K562 (cell line): ENCODE measurements at regions not wholly inside any gene's neighbourhood (a gene's known extent, or its start where the extent isn't known, plus 50 kb on each side); places are given as distances from the start of the nearest gene placed in this dataset.

Source experiments
- CBX1 ChIP-seq: sonication (generic); IDR thresholded peaks from 2 replicates; pipeline ENCODE4 v1.6.1; 2016; ENCODE audit warnings: antibody characterized with exemption, low read depth, mild to moderate bottlenecking
- CBX2 ChIP-seq: fragments of 200-600 bp; sonication (generic); IDR thresholded peaks from one replicate; pipeline ENCODE4 v1.6.1; 2012; ENCODE audit warnings: mild to moderate bottlenecking, low read length, inconsistent platforms; ENCODE audit not compliant: insufficient read depth, poor library complexity, severe bottlenecking
- CTBP1 ChIP-seq: fragments of 450-650 bp; IDR thresholded peaks from 2 replicates; pipeline ENCODE4 v1.6.1; 2016; ENCODE audit warnings: borderline replicate concordance
- CXXC5 ChIP-seq: fragments of 250-450 bp; sonication (Bioruptor Pico); IDR thresholded peaks from 2 replicates; pipeline ENCODE4 v1.8.0; 2022; ENCODE audit warnings: inconsistent platforms, mild to moderate bottlenecking, moderate library complexity
- DEAF1 ChIP-seq: fragments of 450-650 bp; formaldehyde crosslinking; IDR thresholded peaks from 2 replicates; pipeline ENCODE4 v1.4.0; 2020; ENCODE audit warnings: mild to moderate bottlenecking, moderate library complexity
- DPF2 ChIP-seq: fragments of 450-650 bp; IDR thresholded peaks from 2 replicates; pipeline ENCODE4 v1.6.1; 2016
- ELF2 ChIP-seq: fragments of 250-450 bp; sonication (Bioruptor Pico); IDR thresholded peaks from 2 replicates; pipeline ENCODE4 v1.5.0; 2021; ENCODE audit warnings: mild to moderate bottlenecking
- GTF2E2 ChIP-seq: fragments of 200-800 bp; sonication (Bioruptor generic); IDR thresholded peaks from 2 replicates; pipeline ENCODE4 v1.6.1; 2016; ENCODE audit warnings: missing genetic modification characterization, missing compliant biosample characterization
- HNRNPLL ChIP-seq: fragments of 200-400 bp; formaldehyde crosslinking; IDR thresholded peaks from 2 replicates; pipeline ENCODE4 v1.6.1; 2017; ENCODE audit warnings: low read length, low read depth, mild to moderate bottlenecking; ENCODE audit not compliant: poor library complexity, severe bottlenecking
- KDM1A ChIP-seq, 2 experiments: fragments of 450-650 bp; IDR thresholded peaks; 2 replicates each; pipeline ENCODE4 v1.6.1; 2016; ENCODE audit warnings: mild to moderate bottlenecking in 2 of 2
- MAZ ChIP-seq, 2 experiments: fragments of 450-650 bp in 1 of 2; sonication (generic) in 1 of 2; formaldehyde crosslinking; IDR thresholded peaks in 1 of 2; conservative IDR thresholded peaks in 1 of 2; 2 replicates each; pipeline versions ENCODE4 v1.4.0 to v1.5.0; 2020; ENCODE audit warnings: mild to moderate bottlenecking in 1 of 2, missing genetic modification reagents in 1 of 2
- PBX2 ChIP-seq, 2 experiments: IDR thresholded peaks in 1 of 2; conservative IDR thresholded peaks in 1 of 2; 2 replicates each; pipeline ENCODE4 v1.6.1; 2016; ENCODE audit warnings: low read depth in 2 of 2, mild to moderate bottlenecking in 1 of 2, missing compliant biosample characterization in 1 of 2, missing genetic modification characterization in 1 of 2, moderate library complexity in 1 of 2
- PKNOX1 ChIP-seq: fragments of 450-650 bp; IDR thresholded peaks from 2 replicates; pipeline ENCODE4 v1.6.1; 2016
- PML ChIP-seq: IDR thresholded peaks from 2 replicates; pipeline ENCODE4 v1.6.1; 2012; ENCODE audit warnings: low read length, inconsistent platforms
- RAD21 ChIP-seq, 2 experiments: fragments of 250-450 bp in 1 of 2; fragments of 450-650 bp in 1 of 2; sonication (Bioruptor Pico) in 1 of 2; formaldehyde crosslinking in 1 of 2; IDR thresholded peaks in 1 of 2; conservative IDR thresholded peaks in 1 of 2; 2 replicates each; pipeline versions ENCODE4 v1.4.0 to v1.8.0; 2020 to 2022; ENCODE audit warnings: mild to moderate bottlenecking in 2 of 2, moderate library complexity in 1 of 2
- RFX1 ChIP-seq: fragments of 450-650 bp; IDR thresholded peaks from 2 replicates; pipeline ENCODE4 v1.6.1; 2016; ENCODE audit warnings: mild to moderate bottlenecking, moderate library complexity
- SIRT6 ChIP-seq: IDR thresholded peaks from one replicate; pipeline ENCODE4 v1.6.1; 2012; ENCODE audit warnings: low read depth, mild to moderate bottlenecking, control low read depth, inconsistent platforms, low read length, moderate library complexity
- ZFX ChIP-seq: sonication (generic); formaldehyde crosslinking; IDR thresholded peaks from 2 replicates; pipeline ENCODE4 v1.8.0; 2022; ENCODE audit warnings: mild to moderate bottlenecking, missing genetic modification reagents, moderate library complexity
- ZNF253 ChIP-seq: fragments of 250-450 bp; sonication (Bioruptor Pico); conservative IDR thresholded peaks from 2 replicates; pipeline ENCODE4 v1.6.1; 2021; ENCODE audit warnings: mild to moderate bottlenecking
- ZNF589 ChIP-seq: fragments of 200-800 bp; sonication (Bioruptor generic); IDR thresholded peaks from 2 replicates; pipeline ENCODE4 v1.6.1; 2016; ENCODE audit warnings: low read depth, missing genetic modification characterization, missing compliant biosample characterization
- ZNF644 ChIP-seq: fragments of 200-800 bp; sonication (Bioruptor generic); IDR thresholded peaks from 2 replicates; pipeline ENCODE4 v1.6.1; 2016; ENCODE audit warnings: low read depth, missing genetic modification characterization, missing compliant biosample characterization
- TF ChIP-seq, protein P1 (sequence below): fragments of 450-650 bp; formaldehyde crosslinking; IDR thresholded peaks from 2 replicates; pipeline ENCODE4 v1.4.0; 2022; ENCODE audit warnings: missing genetic modification characterization

DNA sequence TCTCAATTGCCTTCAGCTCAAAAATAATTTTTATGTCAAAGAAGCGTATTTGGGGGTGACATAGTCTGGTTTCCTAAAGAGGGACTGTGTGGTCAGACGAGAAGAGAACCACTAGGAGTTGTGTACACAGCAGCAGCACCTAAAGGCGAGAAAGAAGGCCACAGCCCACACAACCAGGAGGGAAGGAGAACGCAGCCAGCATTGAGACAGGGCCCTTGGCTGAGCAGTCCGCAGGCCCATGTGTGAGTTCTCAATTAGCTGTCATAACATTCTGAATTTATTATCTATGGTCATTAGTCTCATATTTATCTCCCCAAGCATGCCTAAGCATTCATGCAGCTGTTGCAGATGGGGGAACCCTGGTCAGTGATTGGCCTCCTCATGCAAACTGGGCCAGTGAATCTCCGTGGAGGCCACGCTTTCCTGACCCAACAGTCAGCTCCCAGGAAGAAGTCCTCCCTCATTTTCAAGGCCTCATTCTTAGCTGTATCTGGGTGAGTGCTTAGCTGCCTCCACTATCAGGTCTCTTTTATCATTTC, 81.2 kb upstream of the ATF7IP start (continued):
- TF ChIP-seq ZNF253 (CRISPR knock-in tag): no peak
- peak; percentile 51; the same call in 1 of the 2 replicates for TF ChIP-seq DPF2
- TF ChIP-seq RAD21 (CRISPR knock-in tag; conservative IDR thresholded peaks at IDR 0.05 in 1 of 2, IDR thresholded peaks at IDR 0.05 in 1 of 2): peak; percentile 35 to 48
- TF ChIP-seq, protein P1, sequence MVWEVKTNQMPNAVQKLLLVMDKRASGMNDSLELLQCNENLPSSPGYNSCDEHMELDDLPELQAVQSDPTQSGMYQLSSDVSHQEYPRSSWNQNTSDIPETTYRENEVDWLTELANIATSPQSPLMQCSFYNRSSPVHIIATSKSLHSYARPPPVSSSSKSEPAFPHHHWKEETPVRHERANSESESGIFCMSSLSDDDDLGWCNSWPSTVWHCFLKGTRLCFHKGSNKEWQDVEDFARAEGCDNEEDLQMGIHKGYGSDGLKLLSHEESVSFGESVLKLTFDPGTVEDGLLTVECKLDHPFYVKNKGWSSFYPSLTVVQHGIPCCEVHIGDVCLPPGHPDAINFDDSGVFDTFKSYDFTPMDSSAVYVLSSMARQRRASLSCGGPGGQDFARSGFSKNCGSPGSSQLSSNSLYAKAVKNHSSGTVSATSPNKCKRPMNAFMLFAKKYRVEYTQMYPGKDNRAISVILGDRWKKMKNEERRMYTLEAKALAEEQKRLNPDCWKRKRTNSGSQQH (CRISPR knock-in tag): no peak
- TF ChIP-seq KDM1A (IDR thresholded peaks at IDR 0.05): peak; percentile 9 to 22; a peak in 1 of 4 replicates
- TF ChIP-seq ZNF589: peak; percentile 75
- peak; percentile 74 for TF ChIP-seq PKNOX1
- TF ChIP-seq ZNF644: 0 out of 2 replicates have a peak, but pooled peaks have one; percentile 61
- TF ChIP-seq GTF2E2: no peak
- no peak for TF ChIP-seq ELF2 (CRISPR knock-in tag)
- peak; percentile 26; the same call in 1 of the 2 replicates for TF ChIP-seq CTBP1
- no peak for TF ChIP-seq SIRT6
- TF ChIP-seq RFX1: no peak
- no peak for TF ChIP-seq PBX2 (CRISPR knock-in tag; IDR thresholded peaks at IDR 0.05; ENCODE audit: low read depth)
- peak; percentile 88 for TF ChIP-seq PBX2 (tag; conservative IDR thresholded peaks at IDR 0.05; ENCODE audit: low read depth)
- TF ChIP-seq HNRNPLL: no peak
- peak in 1 of 2 experiments; percentile 26; a peak in 1 of 4 replicates for TF ChIP-seq MAZ (CRISPR knock-in tag; conservative IDR thresholded peaks at IDR 0.05 in 1 of 2, IDR thresholded peaks at IDR 0.05 in 1 of 2)
- TF ChIP-seq DEAF1 (CRISPR knock-in tag): 0 out of 2 replicates have a peak, but pooled peaks have one; percentile 21
- TF ChIP-seq ZFX (CRISPR knock-in tag): peak; percentile 64
- TF ChIP-seq CBX2: no peak
- TF ChIP-seq CBX1: peak; percentile 53; the same call in 1 of the 2 replicates
- peak; percentile 46; the same call in 1 of the 2 replicates for TF ChIP-seq PML
- TF ChIP-seq CXXC5: peak; percentile 64
